GM11168 (cell line): ENCODE measurements at regions not wholly inside any gene's neighbourhood (a gene's known extent, or its start where the extent isn't known, plus 50 kb on each side); places are given as distances from the start of the nearest gene placed in this dataset.

ENCODE experiments used
- in situ Hi-C: fragments of 300-500 bp; cut with MboI; formaldehyde crosslinking; loops from one replicate; pipeline ENCODE4 v1.12.0; 2022; ENCODE audit warnings: low sequenced_read_pairs; ENCODE audit not compliant: unreplicated experiment

DNA sequence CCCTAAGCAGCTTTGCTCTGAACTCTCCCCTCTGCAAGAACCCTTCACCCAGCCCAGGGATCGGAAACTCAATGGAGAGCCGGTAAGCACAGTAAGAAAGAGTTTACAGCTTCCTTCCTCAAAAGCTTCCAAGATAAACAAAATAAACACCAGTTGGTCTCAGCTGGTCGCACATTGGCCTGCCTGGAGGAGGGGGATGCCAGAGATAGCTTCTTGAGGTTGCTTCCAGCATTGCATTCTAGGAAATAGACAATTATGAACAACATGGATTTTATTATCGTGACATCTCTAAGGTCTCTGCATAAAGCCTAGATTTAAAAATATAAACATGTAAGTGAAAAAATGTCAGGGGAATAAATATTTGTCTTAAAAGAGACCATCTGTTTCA is 141.5 kb upstream of the PKDCC start:
- in situ Hi-C loops, result no loop called here

DNA sequence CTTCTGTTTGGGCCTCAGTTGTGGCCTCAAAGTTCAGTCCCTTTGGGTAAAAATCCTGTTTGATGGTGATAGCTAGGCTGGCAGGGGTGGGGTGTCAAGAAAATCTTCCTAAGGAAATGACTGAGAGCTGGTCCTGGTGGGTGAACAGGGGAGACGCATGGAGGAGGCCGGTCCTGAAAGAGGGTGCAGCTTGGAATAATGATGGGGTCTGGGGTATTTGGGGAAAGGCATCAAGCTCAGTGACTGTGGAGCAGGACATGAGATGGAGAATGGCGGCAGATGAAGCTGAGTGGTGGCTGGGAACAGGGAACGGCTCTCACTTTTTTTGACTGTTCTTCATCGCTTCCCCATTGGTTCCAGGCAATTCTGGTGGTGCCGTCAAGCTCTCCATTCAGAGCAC is 140.7 kb upstream of the PKDCC start:
- in situ Hi-C loops, result no loop called here

DNA sequence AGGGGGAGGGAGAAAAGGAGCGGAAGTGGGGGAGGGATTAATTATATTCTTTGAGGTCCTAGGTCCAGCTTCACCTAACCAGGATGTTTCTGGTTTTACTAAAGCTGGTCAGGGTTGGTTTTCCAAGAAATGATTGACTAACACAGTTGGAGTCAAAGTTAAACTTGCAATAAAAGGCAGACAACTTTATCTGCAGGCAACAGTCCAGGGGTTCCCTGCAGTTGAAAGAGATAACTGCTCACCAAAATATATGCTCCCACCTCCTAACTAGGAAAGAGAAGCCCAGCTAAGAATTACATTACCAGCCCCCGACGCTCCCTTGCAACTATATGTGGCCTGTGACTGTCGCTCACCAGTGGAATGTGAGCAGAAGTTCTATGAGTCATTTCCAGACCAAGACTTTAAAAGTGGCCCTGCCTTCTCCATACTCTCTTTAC is 140.0 kb upstream of the PKDCC start:
- in situ Hi-C loops, result no loop called here

GRCh38 chr2:41908349-41908748 is 139.5 kb upstream of the PKDCC start:
- in situ Hi-C loops, result no loop called here

DNA sequence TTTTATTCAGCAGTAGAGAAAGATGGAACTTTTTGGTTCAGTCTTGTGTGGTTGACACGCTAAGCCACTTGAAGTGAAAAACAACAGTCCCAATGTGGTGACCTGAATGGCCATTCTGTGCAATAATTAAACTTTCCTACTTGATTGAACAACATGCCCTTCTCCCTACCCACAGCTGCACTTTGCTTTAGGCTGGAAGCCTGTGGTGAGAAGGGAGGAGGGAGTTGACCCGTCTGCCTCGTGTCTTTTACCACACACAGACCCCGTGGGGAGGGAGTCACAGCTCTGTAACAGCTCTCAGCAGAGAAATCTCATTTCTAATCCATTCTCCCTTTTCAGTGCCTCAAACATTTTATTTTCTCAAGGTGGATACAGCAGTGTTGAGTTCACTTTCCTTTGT is 138.2 kb upstream of the PKDCC start:
- in situ Hi-C loops, result no loop called here

DNA sequence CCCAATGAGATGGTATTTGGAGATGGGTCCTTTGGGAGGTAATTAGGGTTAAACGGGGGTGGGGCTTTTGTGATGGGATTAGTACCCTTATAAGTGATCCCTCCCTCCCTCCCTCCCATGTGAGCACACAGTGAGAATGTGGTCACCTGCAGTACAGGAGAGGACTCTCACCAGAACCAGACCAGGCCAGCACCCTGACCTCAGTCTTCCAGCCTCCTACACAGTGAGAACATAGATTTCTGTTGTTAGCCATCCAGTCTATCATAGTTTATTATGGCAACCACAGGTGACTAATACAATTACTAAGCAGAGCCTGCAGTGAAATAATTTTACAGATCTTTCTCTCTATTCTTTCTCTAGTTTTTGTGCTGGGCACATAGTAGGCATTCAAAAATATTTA is 137.7 kb upstream of the PKDCC start:
- in situ Hi-C loops, result no loop called here

DNA sequence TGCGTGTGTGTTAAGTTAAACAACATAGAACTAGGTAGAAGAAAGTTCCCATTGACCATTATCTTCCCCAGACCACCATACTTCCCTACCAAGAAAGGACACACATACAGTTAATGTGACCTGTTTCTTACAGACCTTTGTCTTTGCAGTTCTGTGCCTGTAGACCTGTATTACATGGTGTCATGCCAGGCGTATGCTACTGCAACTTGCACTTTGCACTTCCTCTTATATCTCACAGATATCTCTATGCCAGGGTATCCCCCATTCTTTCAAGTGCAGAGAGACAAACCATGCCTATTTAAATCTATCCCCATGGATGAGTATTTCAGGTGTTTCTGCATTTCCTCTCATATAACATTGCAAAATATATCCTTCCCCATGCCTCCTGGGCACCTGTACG is 136.8 kb upstream of the PKDCC start:
- in situ Hi-C loops, result no loop called here

DNA sequence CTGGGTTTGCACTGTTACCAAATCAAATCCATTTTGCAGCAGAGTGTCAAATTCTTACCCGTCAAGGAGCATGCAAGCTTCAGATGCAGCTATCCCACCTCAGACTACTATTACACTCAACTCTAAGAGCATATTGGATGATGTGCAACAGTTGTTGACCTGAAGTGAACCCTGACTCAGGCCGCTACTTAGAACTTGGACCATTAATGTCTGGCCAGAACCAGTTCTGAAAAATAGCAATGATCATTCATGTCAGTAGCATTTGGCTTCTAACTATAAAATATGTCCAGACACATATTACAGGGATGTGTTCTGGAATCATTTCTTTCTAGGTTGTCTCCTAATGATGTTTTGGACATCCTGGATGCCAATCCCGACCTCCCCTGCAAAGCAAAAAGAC is 135.5 kb upstream of the PKDCC start:
- in situ Hi-C loops, result no loop called here

- in situ Hi-C loops, result no loop called here
Observed at GRCh38 chr2:41912776-41913175, 135.0 kb upstream of the PKDCC start.

GRCh38 chr2:41913311-41913710 is 134.5 kb upstream of the PKDCC start:
- in situ Hi-C loops, result no loop called here

- in situ Hi-C loops, result no loop called here
Observed at GRCh38 chr2:41913921-41914609, 133.8 kb upstream of the PKDCC start.

DNA sequence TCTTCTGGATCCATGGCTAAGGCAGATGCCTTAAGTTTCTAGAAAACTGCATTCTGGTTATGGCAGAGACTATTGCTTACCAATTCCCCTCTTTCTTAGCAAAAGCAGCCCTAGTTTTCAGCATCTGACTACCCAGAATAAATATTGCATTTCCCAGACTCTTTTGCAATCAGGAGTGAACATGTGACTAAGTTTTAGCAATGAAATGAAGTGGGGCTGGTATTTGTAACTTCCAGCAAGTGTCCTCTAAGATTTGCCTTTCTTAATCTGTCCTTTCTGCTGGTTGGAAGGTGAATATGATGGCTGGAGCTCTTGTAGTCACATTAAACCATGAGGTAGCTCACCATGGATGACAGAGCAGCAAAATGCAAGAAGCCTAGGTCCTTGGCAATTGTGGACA is 132.9 kb upstream of the PKDCC start:
- in situ Hi-C loops, result no loop called here

DNA sequence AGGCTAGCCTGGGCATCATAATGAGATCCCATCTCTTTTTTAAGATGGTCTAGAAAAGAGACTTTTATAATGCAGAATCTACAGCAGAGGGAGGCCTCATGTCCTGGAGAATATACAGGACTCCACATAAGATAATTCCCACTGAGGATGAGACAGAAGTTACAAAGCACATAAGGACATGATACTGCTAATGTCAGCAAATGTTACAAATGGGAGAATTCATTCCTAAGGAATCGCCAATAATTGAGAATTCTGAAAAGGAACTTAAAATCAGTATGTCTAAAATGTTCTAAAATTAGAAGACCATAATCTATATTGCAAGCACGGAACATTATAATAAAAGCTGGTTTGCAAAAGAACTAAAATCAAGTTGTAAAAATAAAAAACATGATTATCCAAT is 131.6 kb upstream of the PKDCC start:
- in situ Hi-C loops, result no loop called here

DNA sequence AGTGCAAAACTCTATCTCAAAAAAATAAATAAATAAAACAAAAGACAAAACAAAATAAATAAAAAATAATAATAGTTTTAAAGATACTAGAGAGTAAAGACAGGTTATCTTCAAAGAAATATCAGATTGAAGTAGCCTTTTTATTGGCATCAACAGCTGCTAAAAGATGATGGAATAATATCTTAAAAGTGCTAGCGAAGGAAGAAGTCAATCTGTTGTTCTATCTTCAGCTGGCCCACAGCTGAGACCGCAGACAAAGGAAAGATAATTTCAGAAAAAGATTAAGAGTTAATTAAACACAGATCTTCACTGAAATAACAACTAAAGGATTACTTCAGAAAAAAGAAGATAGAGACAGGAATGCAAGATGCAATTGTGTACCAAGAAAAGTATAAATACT is 130.2 kb upstream of the PKDCC start:
- in situ Hi-C loops, result no loop called here

GRCh38 chr2:41919135-41919534 is 128.7 kb upstream of the PKDCC start:
- in situ Hi-C loops, result no loop called here

DNA sequence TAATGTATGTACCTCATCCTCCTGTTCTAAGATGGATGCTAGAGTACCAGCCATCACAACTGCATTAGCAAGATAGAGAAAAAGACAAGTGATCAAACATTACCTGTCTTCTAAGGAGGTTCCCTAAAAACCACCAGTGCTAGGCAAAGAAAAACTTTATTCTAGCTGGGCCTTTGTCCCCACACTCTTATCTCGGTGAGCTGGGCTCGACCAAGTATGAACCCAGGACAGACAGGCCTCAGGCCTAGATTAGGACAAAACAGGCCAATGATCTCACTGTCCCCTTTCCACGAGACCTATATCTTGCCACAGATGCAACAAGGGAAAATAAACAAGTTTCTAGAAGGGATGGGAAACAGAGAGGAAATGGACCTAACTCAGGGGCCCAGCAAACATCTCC is 127.6 kb upstream of the PKDCC start:
- in situ Hi-C loops, result no loop called here

GRCh38 chr2:41920812-41921211 is 127.0 kb upstream of the PKDCC start:
- in situ Hi-C loops, result no loop called here

GRCh38 chr2:41922177-41922576 is 125.6 kb upstream of the PKDCC start:
- in situ Hi-C loops, result no loop called here

DNA sequence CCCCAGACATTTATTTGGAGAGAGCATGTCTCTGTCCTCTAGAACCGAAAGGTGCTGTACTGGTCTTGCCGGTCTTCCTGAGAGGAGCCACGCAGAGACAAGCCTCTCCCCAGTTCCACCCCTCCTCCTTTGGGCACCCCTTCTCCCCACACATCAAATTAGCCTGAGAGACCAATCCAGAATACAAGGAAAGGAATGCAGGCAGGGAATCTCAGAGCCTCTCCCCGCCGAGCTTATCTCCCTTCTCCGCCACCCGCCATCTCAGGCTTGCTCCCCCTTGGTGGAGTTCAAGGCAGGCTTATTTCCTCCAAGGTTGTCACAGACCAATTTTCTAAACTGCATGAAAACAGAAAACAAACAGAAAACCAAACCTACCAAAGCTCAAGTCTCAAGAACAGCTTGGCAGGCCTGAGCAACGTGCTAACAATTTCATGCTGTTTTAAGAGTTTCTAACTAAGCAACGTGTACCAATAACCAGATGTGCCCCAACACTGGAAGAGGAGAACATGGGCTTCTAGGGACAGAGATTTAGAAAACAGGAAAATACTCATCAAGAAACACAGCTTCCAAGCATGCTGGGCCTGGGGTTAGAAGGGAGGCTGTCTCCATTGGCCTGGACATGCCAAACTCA is 124.5 kb upstream of the PKDCC start:
- in situ Hi-C loops, result no loop called here

- in situ Hi-C loops, result no loop called here
Observed at GRCh38 chr2:41924024-41924423, 123.8 kb upstream of the PKDCC start.

DNA sequence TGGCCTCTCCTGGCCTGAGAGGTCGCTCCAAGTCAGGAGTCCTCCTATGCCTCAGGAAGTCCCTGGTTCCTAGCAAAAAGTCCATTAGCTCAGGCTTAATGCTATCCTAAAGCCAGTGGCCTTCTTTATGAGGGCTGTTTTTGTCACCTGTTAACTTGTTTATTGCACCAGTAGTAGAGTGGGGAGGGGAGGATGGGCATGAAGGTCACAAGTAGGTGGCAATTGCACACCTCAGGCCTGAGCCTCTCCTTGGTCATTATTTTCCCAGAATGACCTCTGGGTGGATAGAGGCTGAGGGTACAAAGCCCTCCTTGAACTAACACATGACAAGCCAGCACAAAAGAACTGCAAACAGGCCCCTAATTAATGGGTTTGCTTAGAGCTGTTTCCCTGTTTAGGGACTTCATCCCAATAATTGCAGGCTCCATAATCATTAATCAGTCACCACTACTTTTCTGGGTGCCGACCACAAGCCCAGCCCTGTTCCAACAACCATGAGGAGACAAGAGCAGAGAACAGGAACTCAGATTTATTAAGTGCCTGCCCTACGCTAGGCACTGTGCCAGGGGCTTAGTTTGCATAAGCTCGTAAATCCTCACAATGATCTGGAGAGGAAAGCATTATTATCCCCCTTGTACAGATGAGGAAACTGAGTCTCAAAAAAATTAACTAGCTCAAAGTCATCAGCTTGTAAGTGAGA is 123.0 kb upstream of the PKDCC start:
- in situ Hi-C loops, result no loop called here

GRCh38 chr2:41925712-41926111 is 122.1 kb upstream of the PKDCC start:
- in situ Hi-C loops, result no loop called here
